ENCODE measurements at regions not wholly inside any gene's neighbourhood (a gene's known extent, or its start where the extent isn't known, plus 50 kb on each side); places are given as distances from the start of the nearest gene placed in this dataset.

DNA sequence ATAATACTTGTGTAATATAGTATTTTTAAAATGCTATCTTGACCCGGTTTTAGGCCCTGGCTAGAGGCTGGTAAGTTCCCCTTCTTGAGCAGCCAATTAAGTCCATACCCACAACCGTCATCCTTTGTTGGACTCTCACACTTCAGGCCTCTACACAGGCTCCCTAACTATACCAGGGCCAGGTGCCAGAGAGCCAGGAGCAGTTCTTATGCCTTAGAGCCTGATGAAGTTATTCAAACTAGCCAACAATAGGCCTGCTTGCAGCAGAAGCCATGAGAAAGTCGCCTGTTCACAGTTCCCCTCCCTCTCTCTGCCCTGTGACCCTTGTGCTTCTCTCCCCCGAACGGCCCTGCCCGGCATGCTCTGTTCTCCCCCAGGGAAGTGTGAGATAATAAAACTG, 454.2 kb upstream of the KLHL29 start (continued):
- no peak for TF ChIP-seq YY1 (IDR thresholded peaks at IDR 0.05; ENCODE audit: extremely low read depth, insufficient replicate concordance, low read depth, low read length)
- TF ChIP-seq EZH2 (IDR thresholded peaks at IDR 0.05) = no peak
- TF ChIP-seq, protein P1, sequence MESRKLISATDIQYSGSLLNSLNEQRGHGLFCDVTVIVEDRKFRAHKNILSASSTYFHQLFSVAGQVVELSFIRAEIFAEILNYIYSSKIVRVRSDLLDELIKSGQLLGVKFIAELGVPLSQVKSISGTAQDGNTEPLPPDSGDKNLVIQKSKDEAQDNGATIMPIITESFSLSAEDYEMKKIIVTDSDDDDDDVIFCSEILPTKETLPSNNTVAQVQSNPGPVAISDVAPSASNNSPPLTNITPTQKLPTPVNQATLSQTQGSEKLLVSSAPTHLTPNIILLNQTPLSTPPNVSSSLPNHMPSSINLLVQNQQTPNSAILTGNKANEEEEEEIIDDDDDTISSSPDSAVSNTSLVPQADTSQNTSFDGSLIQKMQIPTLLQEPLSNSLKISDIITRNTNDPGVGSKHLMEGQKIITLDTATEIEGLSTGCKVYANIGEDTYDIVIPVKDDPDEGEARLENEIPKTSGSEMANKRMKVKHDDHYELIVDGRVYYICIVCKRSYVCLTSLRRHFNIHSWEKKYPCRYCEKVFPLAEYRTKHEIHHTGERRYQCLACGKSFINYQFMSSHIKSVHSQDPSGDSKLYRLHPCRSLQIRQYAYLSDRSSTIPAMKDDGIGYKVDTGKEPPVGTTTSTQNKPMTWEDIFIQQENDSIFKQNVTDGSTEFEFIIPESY (IDR thresholded peaks at IDR 0.05; ENCODE audit: extremely low read depth, insufficient replicate concordance, low read length) = no peak

DNA sequence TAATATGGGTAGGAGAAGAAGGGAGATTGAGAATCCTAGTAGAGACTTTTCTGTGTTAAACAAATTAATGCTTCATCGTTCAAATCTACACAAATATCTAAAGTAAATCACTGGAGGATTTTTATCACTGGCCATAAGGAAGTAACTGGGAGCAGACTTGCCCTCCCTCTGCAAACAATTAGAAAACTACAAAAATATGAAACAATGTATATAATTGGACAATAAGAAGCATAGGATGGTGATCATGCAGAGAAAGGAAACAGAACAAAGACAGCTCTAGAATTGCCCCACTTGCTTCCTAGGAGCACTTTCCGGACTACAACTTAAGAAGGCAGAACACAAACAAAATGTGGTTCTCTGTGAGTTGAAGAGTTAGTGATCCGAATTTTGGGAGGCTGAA, 452.7 kb upstream of the KLHL29 start:
- Histone ChIP-seq H3K4me3 (replicated peaks in 1 of 2; ENCODE audit: low read depth in 1 of 2, low read length in 2 of 2) (no peak overlapping the region), H2AFZ (ENCODE audit: low read depth, low read length, poor library complexity, severe bottlenecking) (no peak overlapping the region), H3K9me3 (ENCODE audit: control insufficient read depth in 1 of 2, insufficient read depth in 1 of 2, low read depth in 1 of 2, low read length in 2 of 2) (no peaks in the 10 kb centered on the region), H3K9me2 (ENCODE audit: insufficient read depth) (no peaks in the 10 kb centered on the region), H4K20me1 (ENCODE audit: insufficient read depth) (no peaks in the 10 kb centered on the region), H3K9ac (ENCODE audit: low read length) (no peak overlapping the region), H3K4me2 (ENCODE audit: low read length) (no peak overlapping the region), H3K27me3 (ENCODE audit: insufficient read depth, low read length) (no peaks in the 10 kb centered on the region), H3K27ac (ENCODE audit: low read depth, low read length) (no peak overlapping the region), H3K4me1 (ENCODE audit: control insufficient read depth in 1 of 2, insufficient read depth in 2 of 2, low read length in 2 of 2) (no peaks in the 10 kb centered on the region), H3K79me2 (ENCODE audit: insufficient read depth, low read length) (no peaks in the 10 kb centered on the region), H3K36me3 (ENCODE audit: control insufficient read depth in 1 of 2, insufficient read depth in 2 of 2, low read length in 2 of 2) (no peaks in the 10 kb centered on the region)
- intact Hi-C loops (cut with micrococcal nuclease) = no loop called here
- no peak for TF ChIP-seq POLR2AphosphoS5 (IDR thresholded peaks at IDR 0.05; ENCODE audit: low read depth, low read length)
- TF ChIP-seq CBX3 (IDR thresholded peaks at IDR 0.05; ENCODE audit: low read depth) = no peak
- TF ChIP-seq CEBPB (IDR thresholded peaks at IDR 0.05; ENCODE audit: low read depth) = no peak
- TF ChIP-seq, protein P2, sequence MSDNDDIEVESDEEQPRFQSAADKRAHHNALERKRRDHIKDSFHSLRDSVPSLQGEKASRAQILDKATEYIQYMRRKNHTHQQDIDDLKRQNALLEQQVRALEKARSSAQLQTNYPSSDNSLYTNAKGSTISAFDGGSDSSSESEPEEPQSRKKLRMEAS (IDR thresholded peaks at IDR 0.05) = no peak
- no peak for TF ChIP-seq TCF7L2 (IDR thresholded peaks at IDR 0.05; ENCODE audit: borderline replicate concordance, extremely low read depth, insufficient read depth, insufficient read length)
- TF ChIP-seq POLR2A (IDR thresholded peaks at IDR 0.05; ENCODE audit: borderline replicate concordance, extremely low read depth, insufficient read depth, insufficient read length) = no peak
- TF ChIP-seq SIN3A (IDR thresholded peaks at IDR 0.05; ENCODE audit: low read depth) = no peak
- TF ChIP-seq, protein P3, sequence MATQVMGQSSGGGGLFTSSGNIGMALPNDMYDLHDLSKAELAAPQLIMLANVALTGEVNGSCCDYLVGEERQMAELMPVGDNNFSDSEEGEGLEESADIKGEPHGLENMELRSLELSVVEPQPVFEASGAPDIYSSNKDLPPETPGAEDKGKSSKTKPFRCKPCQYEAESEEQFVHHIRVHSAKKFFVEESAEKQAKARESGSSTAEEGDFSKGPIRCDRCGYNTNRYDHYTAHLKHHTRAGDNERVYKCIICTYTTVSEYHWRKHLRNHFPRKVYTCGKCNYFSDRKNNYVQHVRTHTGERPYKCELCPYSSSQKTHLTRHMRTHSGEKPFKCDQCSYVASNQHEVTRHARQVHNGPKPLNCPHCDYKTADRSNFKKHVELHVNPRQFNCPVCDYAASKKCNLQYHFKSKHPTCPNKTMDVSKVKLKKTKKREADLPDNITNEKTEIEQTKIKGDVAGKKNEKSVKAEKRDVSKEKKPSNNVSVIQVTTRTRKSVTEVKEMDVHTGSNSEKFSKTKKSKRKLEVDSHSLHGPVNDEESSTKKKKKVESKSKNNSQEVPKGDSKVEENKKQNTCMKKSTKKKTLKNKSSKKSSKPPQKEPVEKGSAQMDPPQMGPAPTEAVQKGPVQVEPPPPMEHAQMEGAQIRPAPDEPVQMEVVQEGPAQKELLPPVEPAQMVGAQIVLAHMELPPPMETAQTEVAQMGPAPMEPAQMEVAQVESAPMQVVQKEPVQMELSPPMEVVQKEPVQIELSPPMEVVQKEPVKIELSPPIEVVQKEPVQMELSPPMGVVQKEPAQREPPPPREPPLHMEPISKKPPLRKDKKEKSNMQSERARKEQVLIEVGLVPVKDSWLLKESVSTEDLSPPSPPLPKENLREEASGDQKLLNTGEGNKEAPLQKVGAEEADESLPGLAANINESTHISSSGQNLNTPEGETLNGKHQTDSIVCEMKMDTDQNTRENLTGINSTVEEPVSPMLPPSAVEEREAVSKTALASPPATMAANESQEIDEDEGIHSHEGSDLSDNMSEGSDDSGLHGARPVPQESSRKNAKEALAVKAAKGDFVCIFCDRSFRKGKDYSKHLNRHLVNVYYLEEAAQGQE (IDR thresholded peaks at IDR 0.05; ENCODE audit: low read depth) = no peak
- no peak for TF ChIP-seq RAD21 (IDR thresholded peaks at IDR 0.05; ENCODE audit: low read depth)
- TF ChIP-seq, protein P4, sequence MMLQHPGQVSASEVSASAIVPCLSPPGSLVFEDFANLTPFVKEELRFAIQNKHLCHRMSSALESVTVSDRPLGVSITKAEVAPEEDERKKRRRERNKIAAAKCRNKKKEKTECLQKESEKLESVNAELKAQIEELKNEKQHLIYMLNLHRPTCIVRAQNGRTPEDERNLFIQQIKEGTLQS (IDR thresholded peaks at IDR 0.05) = no peak
- no peak for DNase-seq (ENCODE audit: low read depth, low spot score)
- no TSS peak for BruUV-seq (replicated peaks)
- ChIA-PET POLR2A (no interaction called here), CTCF (no interaction called here), RAD21 (ENCODE audit: low non-redundant PET in 1 of 2, low total read pairs in 2 of 2, uncharacterized antibody in 2 of 2, unreplicated experiment in 2 of 2) (no interaction called here)
- ATAC-seq = no peak
